GM12892 (cell line): ENCODE measurements at regions not wholly inside any gene's neighbourhood (a gene's known extent, or its start where the extent isn't known, plus 50 kb on each side); places are given as distances from the start of the nearest gene placed in this dataset.

Experiments
- DNase-seq: peaks from one replicate; pipeline ENCODE4 v3.0.0; 2011; ENCODE audit not compliant: insufficient read length
- FAIRE-seq: peaks from 2 replicates; lab custom pipeline; 2011; peaks lifted over from hg19 to GRCh38; lab: Jason Lieb, UNC
- POLR2A ChIP-seq: IDR thresholded peaks from 2 replicates; pipeline ENCODE4 v1.6.1; 2011; ENCODE audit warnings: low read depth, low read length, control low read depth
- POLR2AphosphoS5 ChIP-seq: IDR thresholded peaks from 2 replicates; pipeline ENCODE4 v1.6.1; 2011; ENCODE audit warnings: low read depth, low read length, control low read depth
- TAF1 ChIP-seq: IDR thresholded peaks from 2 replicates; pipeline ENCODE4 v1.6.1; 2011; ENCODE audit warnings: low read depth, mild to moderate bottlenecking, control low read depth, low read length, borderline replicate concordance

DNA sequence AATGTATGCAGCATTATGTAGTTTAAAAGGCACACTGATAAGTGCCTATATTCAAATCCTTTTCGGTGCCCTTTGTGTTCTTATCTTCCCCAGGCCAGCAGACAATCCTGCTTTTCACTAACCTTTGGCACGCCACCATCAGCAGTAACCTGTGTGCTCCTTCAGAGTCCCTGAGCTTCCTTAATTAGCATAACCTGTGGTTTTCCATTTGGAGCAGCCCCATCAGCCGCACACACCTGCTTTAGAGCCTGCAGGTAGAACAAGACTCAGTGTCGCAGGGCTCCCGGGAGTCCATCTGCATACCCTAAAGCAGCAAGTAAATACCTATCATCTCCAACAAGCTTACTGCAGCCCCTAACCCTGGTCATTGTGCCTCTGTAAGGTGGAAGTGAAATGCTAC, 755.1 kb downstream of the ROBO2 start:
- FAIRE-seq (no peak), DNase-seq (no peak)
- TF ChIP-seq POLR2AphosphoS5 (no peak), POLR2A (no peak), TAF1 (no peak)

DNA sequence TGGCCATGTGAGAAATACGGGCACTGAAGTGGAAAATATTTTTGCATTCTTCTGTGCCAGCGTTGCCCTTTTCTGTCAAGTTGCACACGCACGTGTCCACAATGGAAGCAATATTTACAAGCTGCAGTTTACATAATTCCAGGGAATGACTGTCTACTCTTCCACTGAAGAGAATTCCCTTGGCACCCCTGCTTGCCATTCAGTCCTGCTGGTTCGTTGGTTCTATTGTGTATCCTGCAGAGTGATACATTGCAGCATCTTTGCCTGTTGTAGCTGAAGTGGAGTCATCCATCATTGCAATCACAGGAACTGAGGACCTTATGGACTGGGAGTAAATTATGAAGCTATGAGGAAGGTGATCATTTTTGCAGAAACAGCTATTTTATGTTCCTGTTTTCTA, 759.4 kb downstream of the ROBO2 start:
- FAIRE-seq, result no peak
- no peak for DNase-seq
- TF ChIP-seq POLR2A, result no peak
- no peak for TF ChIP-seq POLR2AphosphoS5
- TF ChIP-seq TAF1, result no peak

DNA sequence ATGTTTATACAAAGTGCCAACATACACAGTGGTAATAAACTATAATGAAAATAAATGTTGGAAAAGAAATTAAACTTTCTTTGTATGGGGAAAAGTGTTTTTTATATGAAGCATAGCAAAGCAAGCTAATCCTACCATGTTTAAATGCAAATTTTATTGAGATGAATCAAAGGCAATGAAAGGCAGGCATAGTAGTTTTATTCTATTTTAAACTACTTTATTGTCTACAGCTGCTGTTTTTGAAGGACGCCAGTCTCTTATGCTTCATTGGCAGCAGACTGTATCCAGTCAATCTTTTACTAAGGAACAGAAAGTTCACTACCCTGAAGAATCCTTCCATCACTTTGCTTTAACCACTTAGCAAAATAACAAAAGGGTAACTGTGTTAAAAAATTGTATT, 761.0 kb downstream of the ROBO2 start:
- no peak for DNase-seq
- TF ChIP-seq POLR2A (no peak), TAF1 (no peak), POLR2AphosphoS5 (no peak)
- no peak for FAIRE-seq

DNA sequence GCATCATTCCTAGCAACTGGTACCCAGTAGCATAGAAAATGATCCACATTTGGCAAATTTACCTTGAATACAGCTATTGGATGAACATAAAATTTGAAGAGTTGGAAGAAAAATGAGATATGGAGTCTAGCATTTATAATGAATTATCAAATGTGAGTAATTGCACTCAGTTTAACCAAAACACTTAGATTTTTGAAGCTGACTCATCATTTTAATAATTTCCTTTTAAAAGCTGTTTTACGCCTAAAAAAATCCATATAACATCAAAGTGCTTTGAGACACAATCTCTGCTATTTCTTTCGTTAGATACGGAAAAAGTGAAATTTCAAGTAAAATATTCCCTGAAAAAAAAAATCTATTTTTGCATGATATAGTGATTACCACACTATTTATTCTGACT, 767.4 kb downstream of the ROBO2 start:
- no peak for FAIRE-seq
- TF ChIP-seq POLR2A, result no peak
- TF ChIP-seq POLR2AphosphoS5, result no peak
- no peak for TF ChIP-seq TAF1

DNA sequence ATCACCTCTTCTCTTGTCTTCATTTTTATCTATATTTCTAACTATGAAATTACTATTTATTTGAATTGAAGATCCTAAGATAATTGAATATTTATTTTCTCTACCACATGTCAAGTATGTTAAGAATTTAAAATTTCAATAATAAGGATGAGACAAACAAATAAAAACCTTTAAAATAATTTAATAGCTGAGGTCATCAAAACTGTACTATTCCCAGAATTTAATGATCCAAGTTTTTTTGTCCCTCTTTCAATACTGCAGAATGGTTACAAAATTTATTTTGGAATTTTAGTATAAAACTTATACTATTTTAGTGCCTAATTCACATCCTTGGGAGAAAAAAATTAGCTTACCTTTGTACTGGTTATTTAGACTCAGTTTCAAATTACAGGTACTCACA, 774.9 kb downstream of the ROBO2 start:
- FAIRE-seq, result no peak
- TF ChIP-seq POLR2AphosphoS5, result no peak
- no peak for TF ChIP-seq POLR2A

More for the DNA sequence above, 767.4 kb downstream of the ROBO2 start:
- no peak for DNase-seq

DNA sequence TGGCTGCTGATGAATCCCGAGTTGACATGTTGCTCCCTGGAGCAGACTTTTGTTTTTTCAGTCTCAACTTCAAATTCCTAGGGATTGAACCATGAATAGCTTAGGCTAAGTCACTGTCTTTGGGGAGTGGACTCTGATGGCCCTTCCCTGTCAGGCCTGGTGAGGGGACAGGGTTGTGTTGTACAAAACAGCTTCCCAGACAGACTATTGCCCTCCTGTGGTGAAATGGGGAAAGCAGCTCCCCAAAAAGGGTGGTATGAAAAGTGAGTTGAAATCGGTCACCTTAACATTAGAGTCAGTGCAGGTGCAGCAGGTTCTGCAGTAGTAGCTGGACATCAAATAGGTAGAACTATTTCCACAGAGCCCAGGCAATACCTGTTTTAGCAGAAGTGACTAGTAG, 775.6 kb downstream of the ROBO2 start:
- FAIRE-seq (no peak), DNase-seq (no peak)
- no peak for TF ChIP-seq POLR2A
- TF ChIP-seq POLR2AphosphoS5, result no peak
- TF ChIP-seq TAF1, result no peak

More for the DNA sequence above, 774.9 kb downstream of the ROBO2 start:
- DNase-seq, result no peak

DNA sequence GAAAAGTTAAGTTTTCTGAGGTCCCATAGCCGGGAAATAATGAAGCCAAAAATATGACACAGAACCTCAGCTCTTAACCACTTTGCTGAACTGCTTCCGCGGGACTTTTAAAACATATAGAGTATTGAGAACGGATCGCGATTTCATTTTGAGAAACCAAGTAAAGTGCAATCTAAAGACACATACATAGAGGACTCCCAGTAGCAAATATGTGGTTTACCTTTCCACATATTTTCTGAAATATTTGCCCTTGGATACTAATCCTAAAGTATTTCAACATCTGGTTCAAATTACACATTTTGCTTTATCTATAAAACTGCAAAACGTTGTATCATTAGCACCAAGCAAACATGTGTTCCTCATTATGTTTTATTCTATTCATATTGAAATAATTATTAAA, 776.5 kb downstream of the ROBO2 start:
- FAIRE-seq (no peak), DNase-seq (no peak)
- no peak for TF ChIP-seq TAF1
- TF ChIP-seq POLR2AphosphoS5, result no peak
- TF ChIP-seq POLR2A, result no peak

DNA sequence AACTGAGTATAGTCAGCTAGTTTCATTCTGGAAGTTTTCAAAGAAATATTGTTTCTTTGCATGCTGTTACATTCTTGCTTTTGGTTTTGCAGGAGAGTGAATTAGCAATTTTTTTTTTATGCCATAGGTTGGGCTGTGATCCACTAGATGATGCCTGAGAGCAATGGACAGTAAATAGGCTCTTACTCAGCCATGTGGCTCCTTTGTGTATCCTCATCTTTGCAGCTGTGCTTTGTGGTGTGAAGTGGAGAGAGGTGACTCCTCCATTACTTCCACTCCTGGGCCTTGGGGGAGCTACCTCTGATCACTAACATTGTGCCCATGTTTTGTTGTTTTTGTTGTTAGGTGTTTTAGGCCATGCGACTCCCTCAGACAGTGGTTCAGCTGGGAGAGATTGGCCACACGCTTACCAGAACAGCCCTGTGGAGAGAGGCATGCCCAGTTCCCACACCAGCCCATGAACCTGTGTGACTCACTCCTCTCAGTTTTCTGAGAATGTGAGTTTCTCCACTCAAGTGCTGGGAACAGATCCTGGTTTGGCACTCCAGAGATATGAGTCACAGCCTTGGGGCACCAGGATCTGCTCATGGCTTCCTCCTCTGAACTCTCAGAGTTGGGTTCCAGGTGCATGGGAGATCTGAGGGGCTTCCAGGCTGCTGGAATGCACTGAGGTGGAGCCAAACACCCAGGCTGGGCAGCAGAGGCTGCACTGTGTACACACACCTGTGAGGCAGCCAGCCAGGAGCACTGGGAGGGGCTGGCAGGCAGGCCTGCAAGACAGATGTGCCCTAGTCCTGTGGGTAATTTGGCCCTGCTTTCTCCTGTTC, 785.3 kb downstream of the ROBO2 start:
- FAIRE-seq (no peak), DNase-seq (no peak)
- no peak for TF ChIP-seq TAF1
- TF ChIP-seq POLR2AphosphoS5, result no peak
- no peak for TF ChIP-seq POLR2A

DNA sequence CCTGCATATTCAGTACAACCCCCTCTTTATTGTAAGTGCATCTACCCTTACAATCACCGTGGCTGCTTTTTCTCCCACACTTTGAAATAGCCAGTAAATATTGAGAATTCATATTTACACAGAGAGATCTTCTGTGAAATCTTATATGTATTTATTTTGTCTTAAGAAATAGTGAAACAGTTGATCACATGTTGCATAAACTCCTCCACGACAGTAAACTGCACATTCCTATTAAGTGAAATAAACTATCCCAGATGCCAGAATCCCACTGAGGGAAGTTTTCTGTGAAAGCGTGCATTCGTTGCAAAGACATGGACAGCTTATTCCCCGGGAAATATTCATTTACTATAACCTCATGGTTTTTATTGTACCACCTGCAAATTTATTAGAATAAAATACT, 796.0 kb downstream of the ROBO2 start:
- TF ChIP-seq TAF1 (no peak), POLR2A (no peak)
- DNase-seq (no peak), FAIRE-seq (no peak)

DNA sequence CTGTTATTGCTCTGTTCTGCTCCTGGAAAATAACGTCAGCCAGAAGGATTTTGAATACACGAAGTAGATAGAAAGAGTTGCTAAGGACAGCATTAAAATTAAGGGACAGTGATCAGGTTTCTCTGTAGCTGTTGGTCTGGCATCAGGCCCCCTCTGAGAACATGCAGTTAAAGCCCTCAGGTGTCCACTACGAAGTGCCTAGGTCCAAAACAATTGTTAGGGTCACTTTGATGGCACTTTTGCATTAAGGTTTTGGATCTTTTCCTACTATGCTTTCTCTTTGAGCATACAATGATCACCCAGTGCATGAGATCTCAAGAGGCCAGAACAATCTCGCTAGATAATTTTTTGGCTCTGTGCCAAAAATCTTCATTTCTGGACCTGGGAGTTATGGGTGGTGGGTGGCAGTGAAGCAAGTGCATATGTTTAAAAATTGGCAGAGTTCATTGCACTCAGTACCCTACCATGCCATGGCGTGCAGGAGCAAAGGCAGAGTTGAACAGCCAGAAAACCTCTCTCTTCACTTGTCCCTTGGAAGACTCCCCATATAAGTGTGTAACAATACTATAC, 797.6 kb downstream of the ROBO2 start:
- DNase-seq (no peak), FAIRE-seq (no peak)
- TF ChIP-seq POLR2AphosphoS5 (no peak), POLR2A (no peak), TAF1 (no peak)

DNA sequence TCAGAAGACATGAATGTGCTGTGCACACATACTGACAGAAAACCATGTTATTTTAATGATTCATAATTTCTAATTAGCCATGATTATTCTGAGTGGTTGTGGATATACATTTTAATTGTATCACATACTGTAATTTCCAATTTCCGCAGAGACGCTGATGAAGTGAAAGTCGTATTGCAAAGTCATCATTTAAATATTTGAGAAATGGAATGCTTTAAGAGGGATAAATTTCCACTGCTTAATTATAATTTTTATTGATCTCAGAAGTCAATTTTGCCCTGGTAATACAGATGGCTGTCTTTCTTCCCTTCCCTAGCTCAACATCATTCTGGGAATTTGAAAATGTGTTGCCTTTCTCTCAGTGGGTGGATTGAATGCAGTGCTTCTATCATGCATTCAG, 819.3 kb downstream of the ROBO2 start:
- no peak for DNase-seq

DNA sequence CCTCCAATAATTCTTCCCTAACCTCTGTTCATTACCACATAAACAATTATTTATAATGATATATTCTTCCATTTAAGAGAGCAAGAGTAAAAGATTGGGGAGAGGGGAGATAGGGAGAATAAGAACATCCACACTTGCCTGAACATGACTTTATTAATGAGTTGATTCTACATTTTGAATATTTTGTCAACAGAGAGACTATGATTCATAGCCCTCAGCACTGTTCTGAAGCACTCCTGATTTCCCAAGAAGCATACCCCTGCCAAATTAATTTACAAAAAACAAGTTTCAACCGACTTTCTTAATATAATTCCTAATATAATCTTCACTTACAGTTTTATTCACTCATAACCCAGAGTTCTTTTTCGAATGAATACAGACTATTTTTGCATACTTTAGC, 828.8 kb downstream of the ROBO2 start:
- TF ChIP-seq TAF1 (no peak), POLR2A (no peak)
- DNase-seq, result no peak
- FAIRE-seq, result no peak

More for the DNA sequence above, 819.3 kb downstream of the ROBO2 start:
- FAIRE-seq, result no peak
- no peak for TF ChIP-seq TAF1
- no peak for TF ChIP-seq POLR2AphosphoS5
- TF ChIP-seq POLR2A, result no peak

DNA sequence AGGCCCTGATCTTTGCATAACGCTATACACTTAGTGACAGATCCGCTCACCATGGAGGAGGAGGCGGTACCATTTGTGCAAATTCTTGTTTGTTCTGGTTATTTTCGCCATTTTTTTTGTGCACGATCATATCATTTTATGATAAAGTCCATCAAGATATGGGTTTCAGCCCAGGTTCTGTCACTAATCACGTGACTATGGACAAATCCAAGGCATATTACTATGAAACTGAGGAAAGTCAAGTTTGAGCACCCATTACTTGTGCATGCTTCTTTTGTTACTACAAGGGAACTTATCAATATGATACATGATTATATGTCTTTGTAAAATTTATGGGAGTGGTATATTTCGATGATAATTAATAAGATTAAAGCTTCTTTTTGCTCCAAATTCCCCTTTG, 829.5 kb downstream of the ROBO2 start:
- TF ChIP-seq TAF1 (no peak), POLR2A (no peak), POLR2AphosphoS5 (no peak)
- DNase-seq (no peak), FAIRE-seq (no peak)
